Heart left ventricle (tissue), 13 donors: ENCODE measurements at regions not wholly inside any gene's neighbourhood (a gene's known extent, or its start where the extent isn't known, plus 50 kb on each side); places are given as distances from the start of the nearest gene placed in this dataset.

Source experiments
- POLR2A ChIP-seq, 2 donors: fragments of 450-650 bp; IDR thresholded peaks; one replicate each; pipeline ENCODE4 v1.6.1; 2017; ENCODE audit warnings: antibody characterized with exemption in 2 of 2, mild to moderate bottlenecking in 2 of 2, moderate library complexity in 2 of 2
- TF ChIP-seq, protein P1 (sequence below), 12 donors: fragments of 200-600 bp; sonication (generic) in 4 of 12; IDR thresholded peaks; one replicate each; pipeline versions ENCODE4 v1.5.0 to v1.8.0; 2018 to 2022; ENCODE audit warnings: antibody characterized with exemption in 12 of 12, mild to moderate bottlenecking in 5 of 12
- donor health status: ischemic (EF 13 %, LVEDD 7.1; RV severe dilation, severe dysfunction).
- donor health status: DM: no; HTN: yes; CAD: no.
- donor health status: DM: no; HTN: no; CAD: no.
- donor health status: ischemic (EF 25% LVEDD 6.9; RV normal size, moderate dysfunction).
- donor health status: ischemic (EF 25% LVEDD 5.7; RV mildly dilated, moderate dysfunction).
- donor health status: ischemic (EF 35%, LVEDD 5.7; RV mildly dilated, moderate dysfunction).
- donor health status: nonischemic (EF 11% LVEDD 7.7; RV severe dilation, severe dysfunction).
- donor health status: DM: yes; HTN: yes; CAD: no.
- donor health status: PGD.
- donor health status: ischemic (EF 29% LVEDD 5.4; RV normal size, mild dysfunction).
- donor health status: nonischemic (EF 23%, LVEDD 6.1; RV moderate dilation, normal function).

GRCh38 chr13:70544706-70545105 is 436.5 kb upstream of the KLHL1 start:
- TF ChIP-seq, protein P1, sequence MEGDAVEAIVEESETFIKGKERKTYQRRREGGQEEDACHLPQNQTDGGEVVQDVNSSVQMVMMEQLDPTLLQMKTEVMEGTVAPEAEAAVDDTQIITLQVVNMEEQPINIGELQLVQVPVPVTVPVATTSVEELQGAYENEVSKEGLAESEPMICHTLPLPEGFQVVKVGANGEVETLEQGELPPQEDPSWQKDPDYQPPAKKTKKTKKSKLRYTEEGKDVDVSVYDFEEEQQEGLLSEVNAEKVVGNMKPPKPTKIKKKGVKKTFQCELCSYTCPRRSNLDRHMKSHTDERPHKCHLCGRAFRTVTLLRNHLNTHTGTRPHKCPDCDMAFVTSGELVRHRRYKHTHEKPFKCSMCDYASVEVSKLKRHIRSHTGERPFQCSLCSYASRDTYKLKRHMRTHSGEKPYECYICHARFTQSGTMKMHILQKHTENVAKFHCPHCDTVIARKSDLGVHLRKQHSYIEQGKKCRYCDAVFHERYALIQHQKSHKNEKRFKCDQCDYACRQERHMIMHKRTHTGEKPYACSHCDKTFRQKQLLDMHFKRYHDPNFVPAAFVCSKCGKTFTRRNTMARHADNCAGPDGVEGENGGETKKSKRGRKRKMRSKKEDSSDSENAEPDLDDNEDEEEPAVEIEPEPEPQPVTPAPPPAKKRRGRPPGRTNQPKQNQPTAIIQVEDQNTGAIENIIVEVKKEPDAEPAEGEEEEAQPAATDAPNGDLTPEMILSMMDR (IDR thresholded peaks at IDR 0.05) = no peak
- TF ChIP-seq POLR2A (IDR thresholded peaks at IDR 0.05) = no peak
